ENCODE measurements at regions not wholly inside any gene's neighbourhood (a gene's known extent, or its start where the extent isn't known, plus 50 kb on each side); places are given as distances from the start of the nearest gene placed in this dataset.

- H3K27me3 ChIP-seq (ENCODE audit: control insufficient read depth in 1 of 2, insufficient read depth in 1 of 2, low read length in 2 of 2): no peaks in the 10 kb centered on the region
- no peak overlapping the region for H2BK5ac ChIP-seq (ENCODE audit: low read depth, low read length, poor library complexity, severe bottlenecking)
- no peak overlapping the region for H2AFZ ChIP-seq (ENCODE audit: low read depth, low read length)
- H3K18ac ChIP-seq (ENCODE audit: low read depth in 1 of 2, low read length in 2 of 2): no peak overlapping the region
- no peak overlapping the region for H2AK5ac ChIP-seq (ENCODE audit: low read length, severe bottlenecking)
- H3K4me3 ChIP-seq (ENCODE audit: insufficient read depth in 1 of 2, low read depth in 1 of 2, low read length in 2 of 2): no peak overlapping the region
- peak overlapping the region; percentile 68 for H3K9ac ChIP-seq (ENCODE audit: low read length)
- H3K14ac ChIP-seq (ENCODE audit: low read length in 2 of 2): peak overlapping the region in 1 of 2 experiments; percentile 83
- H3K4me2 ChIP-seq (ENCODE audit: low read length, poor library complexity, severe bottlenecking): no peak overlapping the region
- DNase-seq: no peak
- H3K27ac ChIP-seq (ENCODE audit: low read length, poor library complexity, severe bottlenecking): peak overlapping the region; percentile 30
- H3K4me1 ChIP-seq (ENCODE audit: control insufficient read depth, insufficient read depth, low read depth, low read length): peaks cover 11% of the 10 kb centered on the region
- H4K8ac ChIP-seq (ENCODE audit: low read length): no peak overlapping the region
- H3K9me3 ChIP-seq (ENCODE audit: control insufficient read depth, low read length): peaks cover 6% of the 10 kb centered on the region
- no peak overlapping the region for H3K23ac ChIP-seq (ENCODE audit: low read length in 2 of 2)
- H3K36me3 ChIP-seq (ENCODE audit: control insufficient read depth in 1 of 2, insufficient read depth in 2 of 2, low read depth in 1 of 2, low read length in 2 of 2): no peaks in the 10 kb centered on the region
- peak overlapping the region in 1 of 2 experiments; percentile 31 for H2BK12ac ChIP-seq (ENCODE audit: low read length in 2 of 2)
- 100% methylated on average over 6 of the region's 6 CpGs for WGBS
- peaks cover 4% of the 10 kb centered on the region for H3K79me1 ChIP-seq (replicated peaks; ENCODE audit: low read length, poor library complexity, severe bottlenecking)
- H2BK15ac ChIP-seq (ENCODE audit: low read depth, poor library complexity, severe bottlenecking): no peak overlapping the region
- H4K91ac ChIP-seq (ENCODE audit: low read length): no peak overlapping the region
- H3K4ac ChIP-seq (ENCODE audit: low read depth in 1 of 2, low read length in 2 of 2): no peak overlapping the region
- no peak overlapping the region for H2BK120ac ChIP-seq (ENCODE audit: low read depth, low read length)
Measured at GRCh38 chr2:234691968-234692955, 195.4 kb upstream of the ARL4C start.

- Histone ChIP-seq H3K4me1 (ENCODE audit: control insufficient read depth, insufficient read depth, low read depth, low read length) (peaks cover 14% of the 10 kb centered on the region), H2AFZ (ENCODE audit: low read depth, low read length) (no peak overlapping the region), H3K18ac (ENCODE audit: low read depth in 1 of 2, low read length in 2 of 2) (no peak overlapping the region), H3K9ac (ENCODE audit: low read length) (peak overlapping the region; percentile 68), H3K79me1 (replicated peaks; ENCODE audit: low read length, poor library complexity, severe bottlenecking) (peaks cover 4% of the 10 kb centered on the region), H3K4me3 (ENCODE audit: insufficient read depth in 1 of 2, low read depth in 1 of 2, low read length in 2 of 2) (no peak overlapping the region), H3K27ac (ENCODE audit: low read length, poor library complexity, severe bottlenecking) (peak overlapping the region; percentile 65), H3K23ac (ENCODE audit: low read length in 2 of 2) (no peak overlapping the region), H2BK12ac (ENCODE audit: low read length in 2 of 2) (no peak overlapping the region), H3K9me3 (ENCODE audit: control insufficient read depth, low read length) (no peaks in the 10 kb centered on the region), H4K91ac (ENCODE audit: low read length) (no peak overlapping the region), H3K27me3 (ENCODE audit: control insufficient read depth in 1 of 2, insufficient read depth in 1 of 2, low read length in 2 of 2) (no peaks in the 10 kb centered on the region), H3K14ac (ENCODE audit: low read length in 2 of 2) (no peak overlapping the region), H3K36me3 (ENCODE audit: control insufficient read depth in 1 of 2, insufficient read depth in 2 of 2, low read depth in 1 of 2, low read length in 2 of 2) (no peaks in the 10 kb centered on the region), H2BK15ac (ENCODE audit: low read depth, poor library complexity, severe bottlenecking) (no peak overlapping the region), H3K4ac (ENCODE audit: low read depth in 1 of 2, low read length in 2 of 2) (no peak overlapping the region), H4K8ac (ENCODE audit: low read length) (no peak overlapping the region), H2BK5ac (ENCODE audit: low read depth, low read length, poor library complexity, severe bottlenecking) (no peak overlapping the region), H3K4me2 (ENCODE audit: low read length, poor library complexity, severe bottlenecking) (peak overlapping the region; percentile 34), H2BK120ac (ENCODE audit: low read depth, low read length) (no peak overlapping the region), H2AK5ac (ENCODE audit: low read length, severe bottlenecking) (no peak overlapping the region)
- WGBS: 75% methylated on average over 5 of the region's 7 CpGs
- no peak for DNase-seq
Measured at GRCh38 chr2:234691214-234691575, 194.3 kb upstream of the ARL4C start.

GRCh38 chr2:234690569-234691213, 193.8 kb upstream of the ARL4C start:
- H3K27me3 ChIP-seq (ENCODE audit: control insufficient read depth in 1 of 2, insufficient read depth in 1 of 2, low read length in 2 of 2): no peaks in the 10 kb centered on the region
- H3K23ac ChIP-seq (ENCODE audit: low read length in 2 of 2): no peak overlapping the region
- H3K4me2 ChIP-seq (ENCODE audit: low read length, poor library complexity, severe bottlenecking): no peak overlapping the region
- H2BK5ac ChIP-seq (ENCODE audit: low read depth, low read length, poor library complexity, severe bottlenecking): no peak overlapping the region
- H4K8ac ChIP-seq (ENCODE audit: low read length): no peak overlapping the region
- no peaks in the 10 kb centered on the region for H3K9me3 ChIP-seq (ENCODE audit: control insufficient read depth, low read length)
- 84% methylated on average over 4 of the region's 8 CpGs for WGBS
- H3K27ac ChIP-seq (ENCODE audit: low read length, poor library complexity, severe bottlenecking): peak overlapping the region; percentile 65
- no peak overlapping the region for H2AFZ ChIP-seq (ENCODE audit: low read depth, low read length)
- H3K4me3 ChIP-seq (ENCODE audit: insufficient read depth in 1 of 2, low read depth in 1 of 2, low read length in 2 of 2): no peak overlapping the region
- DNase-seq: no peak
- peak overlapping the region; percentile 68 for H3K9ac ChIP-seq (ENCODE audit: low read length)
- H3K4me1 ChIP-seq (ENCODE audit: control insufficient read depth, insufficient read depth, low read depth, low read length): peaks cover 14% of the 10 kb centered on the region
- no peak overlapping the region for H3K4ac ChIP-seq (ENCODE audit: low read depth in 1 of 2, low read length in 2 of 2)
- H2AK5ac ChIP-seq (ENCODE audit: low read length, severe bottlenecking): no peak overlapping the region
- H3K79me1 ChIP-seq (replicated peaks; ENCODE audit: low read length, poor library complexity, severe bottlenecking): peaks cover 4% of the 10 kb centered on the region
- H4K91ac ChIP-seq (ENCODE audit: low read length): no peak overlapping the region
- H2BK15ac ChIP-seq (ENCODE audit: low read depth, poor library complexity, severe bottlenecking): no peak overlapping the region
- no peak overlapping the region for H3K14ac ChIP-seq (ENCODE audit: low read length in 2 of 2)
- no peak overlapping the region for H2BK12ac ChIP-seq (ENCODE audit: low read length in 2 of 2)
- no peaks in the 10 kb centered on the region for H3K36me3 ChIP-seq (ENCODE audit: control insufficient read depth in 1 of 2, insufficient read depth in 2 of 2, low read depth in 1 of 2, low read length in 2 of 2)
- no peak overlapping the region for H2BK120ac ChIP-seq (ENCODE audit: low read depth, low read length)
- H3K18ac ChIP-seq (ENCODE audit: low read depth in 1 of 2, low read length in 2 of 2): no peak overlapping the region

GRCh38 chr2:234689911-234690379, 193.1 kb upstream of the ARL4C start:
- no peaks in the 10 kb centered on the region for H3K27me3 ChIP-seq (ENCODE audit: control insufficient read depth in 1 of 2, insufficient read depth in 1 of 2, low read length in 2 of 2)
- no peak overlapping the region for H2BK5ac ChIP-seq (ENCODE audit: low read depth, low read length, poor library complexity, severe bottlenecking)
- no peak overlapping the region for H3K9ac ChIP-seq (ENCODE audit: low read length)
- H3K9me3 ChIP-seq (ENCODE audit: control insufficient read depth, low read length): no peaks in the 10 kb centered on the region
- no peak overlapping the region for H2AFZ ChIP-seq (ENCODE audit: low read depth, low read length)
- H2BK120ac ChIP-seq (ENCODE audit: low read depth, low read length): no peak overlapping the region
- H3K23ac ChIP-seq (ENCODE audit: low read length in 2 of 2): peak overlapping the region in 1 of 2 experiments; percentile 41
- H2BK15ac ChIP-seq (ENCODE audit: low read depth, poor library complexity, severe bottlenecking): no peak overlapping the region
- H3K36me3 ChIP-seq (ENCODE audit: control insufficient read depth in 1 of 2, insufficient read depth in 2 of 2, low read depth in 1 of 2, low read length in 2 of 2): no peaks in the 10 kb centered on the region
- no peak overlapping the region for H4K91ac ChIP-seq (ENCODE audit: low read length)
- H3K14ac ChIP-seq (ENCODE audit: low read length in 2 of 2): no peak overlapping the region
- no peak overlapping the region for H2BK12ac ChIP-seq (ENCODE audit: low read length in 2 of 2)
- H3K18ac ChIP-seq (ENCODE audit: low read depth in 1 of 2, low read length in 2 of 2): no peak overlapping the region
- peaks cover 4% of the 10 kb centered on the region for H3K79me1 ChIP-seq (replicated peaks; ENCODE audit: low read length, poor library complexity, severe bottlenecking)
- no peak for DNase-seq
- whole genome bisulfite sequencing: 91% methylated on average over 10 of the region's 10 CpGs
- H3K4me2 ChIP-seq (ENCODE audit: low read length, poor library complexity, severe bottlenecking): no peak overlapping the region
- H4K8ac ChIP-seq (ENCODE audit: low read length): no peak overlapping the region
- H2AK5ac ChIP-seq (ENCODE audit: low read length, severe bottlenecking): peak overlapping the region; percentile 21
- H3K4me1 ChIP-seq (ENCODE audit: control insufficient read depth, insufficient read depth, low read depth, low read length): peaks cover 14% of the 10 kb centered on the region
- no peak overlapping the region for H3K4ac ChIP-seq (ENCODE audit: low read depth in 1 of 2, low read length in 2 of 2)
- no peak overlapping the region for H3K4me3 ChIP-seq (ENCODE audit: insufficient read depth in 1 of 2, low read depth in 1 of 2, low read length in 2 of 2)
- no peak overlapping the region for H3K27ac ChIP-seq (ENCODE audit: low read length, poor library complexity, severe bottlenecking)

All from mesenchymal stem cell (in vitro differentiated cells and primary cell).